ENCODE measurements at regions not wholly inside any gene's neighbourhood (a gene's known extent, or its start where the extent isn't known, plus 50 kb on each side); places are given as distances from the start of the nearest gene placed in this dataset.

DNA sequence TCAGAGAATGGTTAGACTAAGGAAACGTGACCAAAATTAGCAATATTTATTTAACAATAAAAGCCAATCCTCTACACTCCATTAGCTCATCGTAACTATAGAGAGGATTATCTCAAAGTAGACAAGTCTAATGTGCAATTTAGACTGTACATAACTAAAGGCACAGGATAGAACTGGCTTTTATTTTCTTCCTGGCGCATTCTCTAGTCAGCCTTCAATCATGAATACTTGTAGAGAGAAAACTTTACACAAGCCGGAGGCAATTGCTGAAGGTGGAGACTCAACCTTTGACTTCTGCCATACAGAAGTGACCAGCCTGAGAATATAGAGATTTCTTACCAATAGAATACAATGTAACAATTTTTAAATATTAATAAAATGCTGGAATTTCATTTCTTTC, 777.9 kb downstream of the LTN1 start:
- no peak for TF ChIP-seq EZH2 (IDR thresholded peaks at IDR 0.05; ENCODE audit: low read depth, unreplicated experiment)
- TF ChIP-seq, protein P1, sequence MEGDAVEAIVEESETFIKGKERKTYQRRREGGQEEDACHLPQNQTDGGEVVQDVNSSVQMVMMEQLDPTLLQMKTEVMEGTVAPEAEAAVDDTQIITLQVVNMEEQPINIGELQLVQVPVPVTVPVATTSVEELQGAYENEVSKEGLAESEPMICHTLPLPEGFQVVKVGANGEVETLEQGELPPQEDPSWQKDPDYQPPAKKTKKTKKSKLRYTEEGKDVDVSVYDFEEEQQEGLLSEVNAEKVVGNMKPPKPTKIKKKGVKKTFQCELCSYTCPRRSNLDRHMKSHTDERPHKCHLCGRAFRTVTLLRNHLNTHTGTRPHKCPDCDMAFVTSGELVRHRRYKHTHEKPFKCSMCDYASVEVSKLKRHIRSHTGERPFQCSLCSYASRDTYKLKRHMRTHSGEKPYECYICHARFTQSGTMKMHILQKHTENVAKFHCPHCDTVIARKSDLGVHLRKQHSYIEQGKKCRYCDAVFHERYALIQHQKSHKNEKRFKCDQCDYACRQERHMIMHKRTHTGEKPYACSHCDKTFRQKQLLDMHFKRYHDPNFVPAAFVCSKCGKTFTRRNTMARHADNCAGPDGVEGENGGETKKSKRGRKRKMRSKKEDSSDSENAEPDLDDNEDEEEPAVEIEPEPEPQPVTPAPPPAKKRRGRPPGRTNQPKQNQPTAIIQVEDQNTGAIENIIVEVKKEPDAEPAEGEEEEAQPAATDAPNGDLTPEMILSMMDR (conservative IDR thresholded peaks at IDR 0.05; ENCODE audit: low read depth in 2 of 2) = no peak
- TF ChIP-seq, protein P2, sequence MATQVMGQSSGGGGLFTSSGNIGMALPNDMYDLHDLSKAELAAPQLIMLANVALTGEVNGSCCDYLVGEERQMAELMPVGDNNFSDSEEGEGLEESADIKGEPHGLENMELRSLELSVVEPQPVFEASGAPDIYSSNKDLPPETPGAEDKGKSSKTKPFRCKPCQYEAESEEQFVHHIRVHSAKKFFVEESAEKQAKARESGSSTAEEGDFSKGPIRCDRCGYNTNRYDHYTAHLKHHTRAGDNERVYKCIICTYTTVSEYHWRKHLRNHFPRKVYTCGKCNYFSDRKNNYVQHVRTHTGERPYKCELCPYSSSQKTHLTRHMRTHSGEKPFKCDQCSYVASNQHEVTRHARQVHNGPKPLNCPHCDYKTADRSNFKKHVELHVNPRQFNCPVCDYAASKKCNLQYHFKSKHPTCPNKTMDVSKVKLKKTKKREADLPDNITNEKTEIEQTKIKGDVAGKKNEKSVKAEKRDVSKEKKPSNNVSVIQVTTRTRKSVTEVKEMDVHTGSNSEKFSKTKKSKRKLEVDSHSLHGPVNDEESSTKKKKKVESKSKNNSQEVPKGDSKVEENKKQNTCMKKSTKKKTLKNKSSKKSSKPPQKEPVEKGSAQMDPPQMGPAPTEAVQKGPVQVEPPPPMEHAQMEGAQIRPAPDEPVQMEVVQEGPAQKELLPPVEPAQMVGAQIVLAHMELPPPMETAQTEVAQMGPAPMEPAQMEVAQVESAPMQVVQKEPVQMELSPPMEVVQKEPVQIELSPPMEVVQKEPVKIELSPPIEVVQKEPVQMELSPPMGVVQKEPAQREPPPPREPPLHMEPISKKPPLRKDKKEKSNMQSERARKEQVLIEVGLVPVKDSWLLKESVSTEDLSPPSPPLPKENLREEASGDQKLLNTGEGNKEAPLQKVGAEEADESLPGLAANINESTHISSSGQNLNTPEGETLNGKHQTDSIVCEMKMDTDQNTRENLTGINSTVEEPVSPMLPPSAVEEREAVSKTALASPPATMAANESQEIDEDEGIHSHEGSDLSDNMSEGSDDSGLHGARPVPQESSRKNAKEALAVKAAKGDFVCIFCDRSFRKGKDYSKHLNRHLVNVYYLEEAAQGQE (IDR thresholded peaks at IDR 0.05; ENCODE audit: unreplicated experiment) = no peak
- no peak for TF ChIP-seq POLR2AphosphoS5 (IDR thresholded peaks at IDR 0.05; ENCODE audit: low read depth)
- no peak for TF ChIP-seq NANOG (IDR thresholded peaks at IDR 0.05; ENCODE audit: borderline replicate concordance)
- TF ChIP-seq STAT1 (IDR thresholded peaks at IDR 0.05; ENCODE audit: unreplicated experiment) = no peak
- no peak for TF ChIP-seq CREB1 (CRISPR knock-in tag; IDR thresholded peaks at IDR 0.05; ENCODE audit: low read depth)
- TF ChIP-seq JUNB (IDR thresholded peaks at IDR 0.05; ENCODE audit: unreplicated experiment) = no peak
- TF ChIP-seq EZH2phosphoT487 (IDR thresholded peaks at IDR 0.05; ENCODE audit: unreplicated experiment) = no peak
- TF ChIP-seq, protein P3, sequence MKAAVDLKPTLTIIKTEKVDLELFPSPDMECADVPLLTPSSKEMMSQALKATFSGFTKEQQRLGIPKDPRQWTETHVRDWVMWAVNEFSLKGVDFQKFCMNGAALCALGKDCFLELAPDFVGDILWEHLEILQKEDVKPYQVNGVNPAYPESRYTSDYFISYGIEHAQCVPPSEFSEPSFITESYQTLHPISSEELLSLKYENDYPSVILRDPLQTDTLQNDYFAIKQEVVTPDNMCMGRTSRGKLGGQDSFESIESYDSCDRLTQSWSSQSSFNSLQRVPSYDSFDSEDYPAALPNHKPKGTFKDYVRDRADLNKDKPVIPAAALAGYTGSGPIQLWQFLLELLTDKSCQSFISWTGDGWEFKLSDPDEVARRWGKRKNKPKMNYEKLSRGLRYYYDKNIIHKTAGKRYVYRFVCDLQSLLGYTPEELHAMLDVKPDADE (IDR thresholded peaks at IDR 0.05) = no peak
- TF ChIP-seq ZNF331 (CRISPR knock-in tag; IDR thresholded peaks at IDR 0.05; ENCODE audit: low read depth) = no peak
- TF ChIP-seq, protein P4, sequence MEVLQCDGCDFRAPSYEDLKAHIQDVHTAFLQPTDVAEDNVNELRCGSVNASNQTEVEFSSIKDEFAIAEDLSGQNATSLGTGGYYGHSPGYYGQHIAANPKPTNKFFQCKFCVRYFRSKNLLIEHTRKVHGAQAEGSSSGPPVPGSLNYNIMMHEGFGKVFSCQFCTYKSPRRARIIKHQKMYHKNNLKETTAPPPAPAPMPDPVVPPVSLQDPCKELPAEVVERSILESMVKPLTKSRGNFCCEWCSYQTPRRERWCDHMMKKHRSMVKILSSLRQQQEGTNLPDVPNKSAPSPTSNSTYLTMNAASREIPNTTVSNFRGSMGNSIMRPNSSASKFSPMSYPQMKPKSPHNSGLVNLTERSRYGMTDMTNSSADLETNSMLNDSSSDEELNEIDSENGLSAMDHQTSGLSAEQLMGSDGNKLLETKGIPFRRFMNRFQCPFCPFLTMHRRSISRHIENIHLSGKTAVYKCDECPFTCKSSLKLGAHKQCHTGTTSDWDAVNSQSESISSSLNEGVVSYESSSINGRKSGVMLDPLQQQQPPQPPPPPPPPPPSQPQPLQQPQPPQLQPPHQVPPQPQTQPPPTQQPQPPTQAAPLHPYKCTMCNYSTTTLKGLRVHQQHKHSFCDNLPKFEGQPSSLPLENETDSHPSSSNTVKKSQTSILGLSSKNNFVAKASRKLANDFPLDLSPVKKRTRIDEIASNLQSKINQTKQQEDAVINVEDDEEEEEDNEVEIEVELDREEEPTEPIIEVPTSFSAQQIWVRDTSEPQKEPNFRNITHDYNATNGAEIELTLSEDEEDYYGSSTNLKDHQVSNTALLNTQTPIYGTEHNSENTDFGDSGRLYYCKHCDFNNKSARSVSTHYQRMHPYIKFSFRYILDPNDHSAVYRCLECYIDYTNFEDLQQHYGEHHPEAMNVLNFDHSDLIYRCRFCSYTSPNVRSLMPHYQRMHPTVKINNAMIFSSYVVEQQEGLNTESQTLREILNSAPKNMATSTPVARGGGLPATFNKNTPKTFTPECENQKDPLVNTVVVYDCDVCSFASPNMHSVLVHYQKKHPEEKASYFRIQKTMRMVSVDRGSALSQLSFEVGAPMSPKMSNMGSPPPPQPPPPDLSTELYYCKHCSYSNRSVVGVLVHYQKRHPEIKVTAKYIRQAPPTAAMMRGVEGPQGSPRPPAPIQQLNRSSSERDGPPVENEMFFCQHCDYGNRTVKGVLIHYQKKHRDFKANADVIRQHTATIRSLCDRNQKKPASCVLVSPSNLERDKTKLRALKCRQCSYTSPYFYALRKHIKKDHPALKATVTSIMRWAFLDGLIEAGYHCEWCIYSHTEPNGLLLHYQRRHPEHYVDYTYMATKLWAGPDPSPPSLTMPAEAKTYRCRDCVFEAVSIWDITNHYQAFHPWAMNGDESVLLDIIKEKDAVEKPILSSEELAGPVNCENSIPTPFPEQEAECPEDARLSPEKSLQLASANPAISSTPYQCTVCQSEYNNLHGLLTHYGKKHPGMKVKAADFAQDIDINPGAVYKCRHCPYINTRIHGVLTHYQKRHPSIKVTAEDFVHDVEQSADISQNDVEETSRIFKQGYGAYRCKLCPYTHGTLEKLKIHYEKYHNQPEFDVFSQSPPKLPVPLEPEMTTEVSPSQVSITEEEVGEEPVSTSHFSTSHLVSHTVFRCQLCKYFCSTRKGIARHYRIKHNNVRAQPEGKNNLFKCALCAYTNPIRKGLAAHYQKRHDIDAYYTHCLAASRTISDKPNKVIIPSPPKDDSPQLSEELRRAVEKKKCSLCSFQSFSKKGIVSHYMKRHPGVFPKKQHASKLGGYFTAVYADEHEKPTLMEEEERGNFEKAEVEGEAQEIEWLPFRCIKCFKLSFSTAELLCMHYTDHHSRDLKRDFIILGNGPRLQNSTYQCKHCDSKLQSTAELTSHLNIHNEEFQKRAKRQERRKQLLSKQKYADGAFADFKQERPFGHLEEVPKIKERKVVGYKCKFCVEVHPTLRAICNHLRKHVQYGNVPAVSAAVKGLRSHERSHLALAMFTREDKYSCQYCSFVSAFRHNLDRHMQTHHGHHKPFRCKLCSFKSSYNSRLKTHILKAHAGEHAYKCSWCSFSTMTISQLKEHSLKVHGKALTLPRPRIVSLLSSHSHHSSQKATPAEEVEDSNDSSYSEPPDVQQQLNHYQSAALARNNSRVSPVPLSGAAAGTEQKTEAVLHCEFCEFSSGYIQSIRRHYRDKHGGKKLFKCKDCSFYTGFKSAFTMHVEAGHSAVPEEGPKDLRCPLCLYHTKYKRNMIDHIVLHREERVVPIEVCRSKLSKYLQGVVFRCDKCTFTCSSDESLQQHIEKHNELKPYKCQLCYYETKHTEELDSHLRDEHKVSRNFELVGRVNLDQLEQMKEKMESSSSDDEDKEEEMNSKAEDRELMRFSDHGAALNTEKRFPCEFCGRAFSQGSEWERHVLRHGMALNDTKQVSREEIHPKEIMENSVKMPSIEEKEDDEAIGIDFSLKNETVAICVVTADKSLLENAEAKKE (CRISPR knock-in tag; IDR thresholded peaks at IDR 0.05) = no peak

Data from GM23338 (cell line).